ENCODE measurements at regions not wholly inside any gene's neighbourhood (a gene's known extent, or its start where the extent isn't known, plus 50 kb on each side); places are given as distances from the start of the nearest gene placed in this dataset.

- ATAC-seq (ENCODE audit: poor library complexity) (no peak), DNase-seq (no peak)
- intact Hi-C loops (cut with DNase I) = no loop called here
Observed at GRCh38 chr1:117267232-117267774, 56.6 kb upstream of the VTCN1 start.

GRCh38 chr1:117262976-117263375, 52.2 kb upstream of the VTCN1 start:
- intact Hi-C loops (cut with DNase I) = no loop called here
- no peak for ATAC-seq (ENCODE audit: poor library complexity)
- DNase-seq = no peak

GRCh38 chr1:117261424-117261785, 50.7 kb upstream of the VTCN1 start:
- ATAC-seq (ENCODE audit: poor library complexity) = no peak
- intact Hi-C loops (cut with DNase I) = no loop called here
- DNase-seq = no peak

- intact Hi-C loops (cut with DNase I) = no loop called here
- no peak for DNase-seq
- no peak for ATAC-seq (ENCODE audit: poor library complexity)
Observed at GRCh38 chr1:117260761-117261423, 50.2 kb upstream of the VTCN1 start.
